COLO829 (cell line): ENCODE measurements at regions not wholly inside any gene's neighbourhood (a gene's known extent, or its start where the extent isn't known, plus 50 kb on each side); places are given as distances from the start of the nearest gene placed in this dataset.
A peak's percentile ranks its signal among the peaks of the same experiment; 100 is the strongest.

Experiments
- DNase-seq: peaks from one replicate; pipeline ENCODE4 v3.0.0; 2012; ENCODE audit warnings: low spot score

DNA sequence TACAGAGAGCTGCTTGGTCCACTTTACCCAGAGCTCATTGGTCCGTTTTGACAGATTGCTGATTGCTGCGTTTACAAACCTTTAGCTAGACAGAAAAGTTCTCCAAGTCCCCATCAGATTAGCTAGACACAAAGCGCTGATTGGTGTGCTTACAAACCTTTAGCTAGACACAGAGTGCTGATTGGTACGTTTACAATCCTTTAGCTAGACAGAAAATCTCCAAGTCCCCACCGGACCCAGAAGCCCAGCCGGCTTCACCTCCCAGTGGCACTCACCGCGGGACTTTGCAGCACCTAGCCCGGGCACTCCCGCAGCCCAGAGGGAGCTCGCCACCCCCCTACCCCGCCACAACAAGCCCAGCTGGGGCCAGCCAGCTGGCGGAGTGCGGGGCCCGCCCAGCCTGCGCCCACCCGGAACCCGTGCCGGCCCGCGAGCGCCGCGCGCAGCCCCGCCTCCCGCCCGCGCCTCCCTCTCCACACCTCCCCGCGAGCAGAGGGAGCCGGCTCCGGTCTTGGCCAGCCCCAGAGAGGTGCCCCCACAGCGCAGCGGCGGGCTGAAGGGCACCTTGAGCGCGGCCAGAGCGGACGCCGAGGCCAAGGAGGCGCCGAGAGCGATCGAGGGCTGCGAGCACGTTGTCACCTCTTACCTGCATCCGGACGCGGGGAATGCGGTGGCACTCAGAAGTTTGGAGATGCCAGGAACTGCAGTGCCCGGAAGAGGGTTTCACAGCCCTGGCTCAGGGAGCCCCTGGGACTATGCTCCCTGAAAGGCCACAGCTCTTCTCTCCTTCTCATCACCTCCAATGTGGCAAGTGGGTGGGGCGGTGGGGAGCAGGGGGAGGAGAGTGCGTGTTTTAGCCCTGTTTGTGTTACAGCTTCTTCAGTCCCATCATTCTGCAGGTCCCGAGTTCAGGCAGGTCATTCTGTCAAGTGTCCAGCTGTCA is 1504.5 kb downstream of the CDH11 start:
- DNase-seq = no peak

DNA sequence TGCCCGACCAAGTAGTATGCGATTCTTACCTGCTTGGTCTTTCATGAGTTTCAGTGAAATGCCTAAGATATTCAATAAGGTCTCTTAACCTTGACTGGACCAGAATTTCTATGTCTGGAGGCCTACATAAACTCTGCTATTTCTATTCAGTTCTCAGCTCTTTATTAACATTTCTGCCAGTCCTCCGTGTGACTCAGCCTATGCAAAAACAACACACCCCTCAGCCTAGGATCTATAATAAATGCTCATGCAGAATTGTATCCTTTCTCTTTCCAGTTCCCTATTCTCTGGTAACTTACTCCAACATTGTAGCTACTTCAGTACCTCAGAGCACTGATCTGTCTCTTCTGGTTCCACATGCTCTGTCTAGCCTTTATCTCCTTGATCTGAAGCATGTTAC is 1507.4 kb downstream of the CDH11 start:
- DNase-seq = no peak

DNA sequence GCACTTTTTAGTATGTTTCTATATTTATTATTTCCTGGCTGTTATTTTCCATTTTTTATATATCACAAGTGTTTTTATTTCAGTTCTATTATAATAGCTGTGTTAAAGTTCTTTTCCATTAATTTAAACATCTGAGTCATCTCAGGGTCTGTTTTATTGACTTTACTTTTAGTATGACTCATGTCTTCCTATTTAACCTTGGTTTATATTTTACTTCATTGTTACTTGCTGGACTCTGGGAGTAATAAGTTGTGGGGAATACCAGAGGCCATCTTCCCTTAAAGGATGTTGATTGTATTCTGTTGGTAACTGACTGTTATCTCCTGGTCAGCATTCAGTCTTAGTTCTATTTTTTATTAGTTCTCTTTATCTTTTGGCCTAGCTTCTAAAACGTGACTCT is 1508.2 kb downstream of the CDH11 start:
- DNase-seq = peak; percentile 3

DNA sequence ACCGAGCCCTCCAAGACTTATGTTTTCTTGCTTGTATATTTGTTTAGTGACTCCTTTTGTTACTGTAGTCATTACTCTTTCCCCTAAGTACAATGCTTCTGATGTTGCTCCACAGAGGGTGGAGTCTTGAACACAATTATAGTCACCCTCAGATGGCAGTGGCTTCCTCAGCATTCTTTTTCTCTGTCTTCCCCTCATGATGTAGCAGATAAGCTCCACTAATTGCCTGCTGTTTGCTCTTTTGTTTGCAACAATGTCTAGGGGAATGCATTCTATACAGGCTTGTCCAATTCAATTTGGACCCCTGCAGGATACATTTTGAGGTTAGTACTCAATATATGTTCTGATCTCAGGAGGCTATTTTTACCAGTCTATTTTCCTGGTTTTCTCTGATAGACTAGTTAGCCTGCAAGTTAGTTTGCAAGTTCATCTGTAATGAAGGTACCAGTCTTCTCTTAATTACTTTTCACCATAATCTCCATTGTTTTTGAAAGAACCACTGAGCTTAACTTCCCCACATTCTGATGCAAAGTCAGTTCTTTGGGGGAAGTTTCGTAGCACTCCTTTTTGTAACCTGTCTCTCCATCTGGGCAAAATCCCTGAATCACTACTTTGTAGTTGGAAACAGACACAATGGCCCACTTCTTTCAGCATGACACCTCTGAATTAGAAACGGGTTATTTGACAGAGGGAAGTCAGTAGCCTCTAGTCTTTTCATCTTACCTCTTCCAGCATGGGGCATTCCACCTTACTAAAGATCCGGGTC is 1509.2 kb downstream of the CDH11 start:
- DNase-seq = no peak

DNA sequence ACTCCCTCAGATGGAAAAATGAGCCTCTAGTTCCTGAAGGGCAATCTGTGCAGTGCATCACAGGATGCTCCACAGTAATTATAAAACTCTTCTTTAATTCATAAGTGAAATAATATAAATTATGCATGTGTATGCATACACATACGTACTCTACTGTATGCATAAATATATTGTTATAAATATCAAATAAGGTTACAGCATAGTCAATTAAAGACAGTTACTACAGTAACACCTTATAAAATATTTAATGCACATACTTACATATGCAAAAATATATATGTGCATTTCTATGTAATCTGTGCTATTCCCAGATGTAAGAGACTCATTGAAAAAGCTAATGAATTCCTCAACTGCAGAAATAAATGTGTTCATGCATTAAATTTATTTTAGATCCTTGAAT is 1515.1 kb downstream of the CDH11 start:
- no peak for DNase-seq

DNA sequence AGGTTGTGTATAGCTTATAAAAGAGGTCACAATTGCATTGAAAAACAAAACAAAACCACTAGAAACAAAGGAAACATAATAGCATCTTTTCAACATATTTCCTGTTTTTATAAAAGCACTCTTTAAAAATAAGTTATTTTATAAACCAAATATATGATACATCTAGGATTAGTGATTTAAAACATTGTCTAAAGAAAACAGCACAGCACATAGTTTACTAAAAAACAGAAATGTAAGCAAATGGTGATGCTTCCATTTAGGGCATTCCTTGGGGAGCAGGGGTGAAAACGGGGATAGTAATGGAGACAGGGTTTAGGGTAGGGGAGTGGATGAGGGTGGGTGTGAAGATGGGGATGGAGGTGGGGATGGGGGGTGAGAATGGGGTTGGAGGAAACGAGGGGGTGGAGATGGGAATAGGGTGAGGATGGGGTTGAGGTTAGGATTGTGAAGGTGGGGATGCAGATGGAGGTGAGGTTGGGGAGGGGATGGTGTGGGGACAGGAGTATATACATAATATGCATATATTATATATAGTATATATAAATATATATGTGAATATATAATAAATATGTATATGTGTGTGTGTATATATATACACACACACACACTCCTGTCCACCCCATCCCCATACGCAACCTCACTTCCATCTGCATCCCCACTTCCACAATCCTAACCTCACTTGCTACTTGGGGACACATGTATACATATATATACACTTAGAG is 1519.5 kb downstream of the CDH11 start:
- no peak for DNase-seq

DNA sequence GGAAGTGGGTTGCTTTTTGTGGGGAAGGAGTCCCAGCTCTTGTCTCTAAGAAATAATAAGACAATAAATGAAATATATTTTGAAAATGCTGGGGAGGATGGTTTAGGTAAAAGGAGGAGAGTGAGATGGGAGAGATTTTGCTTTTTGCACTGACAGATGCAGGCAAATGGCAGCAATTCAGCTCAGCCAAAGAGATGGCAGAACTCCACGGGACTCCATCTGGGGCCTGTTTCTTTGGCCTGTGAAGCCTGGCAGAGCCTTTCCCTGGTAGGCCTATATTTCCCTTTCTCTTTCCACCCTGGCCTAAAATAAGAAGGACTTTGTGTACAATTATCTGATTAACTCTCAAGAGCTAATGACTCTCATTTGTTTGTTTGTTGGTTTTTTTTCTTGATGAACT is 1525.1 kb downstream of the CDH11 start:
- no peak for DNase-seq

DNA sequence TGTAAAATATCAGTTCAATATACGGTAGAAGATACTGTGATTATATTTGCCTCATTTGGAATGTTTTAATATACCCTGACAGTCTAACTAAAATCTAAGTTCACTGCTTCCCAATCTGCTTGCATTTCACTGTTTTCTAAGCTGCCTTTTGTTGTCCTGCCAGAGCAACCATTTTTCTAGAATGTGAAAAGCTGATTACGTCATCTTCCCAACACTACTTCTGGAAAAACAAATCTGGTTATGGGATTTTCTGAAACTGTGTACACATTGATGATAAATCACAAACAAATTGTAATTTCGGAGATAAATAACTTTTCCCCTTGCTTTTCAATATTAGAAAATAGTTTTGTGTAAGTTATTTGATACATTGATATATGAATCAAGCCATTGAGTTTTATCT is 1529.0 kb downstream of the CDH11 start:
- no peak for DNase-seq

DNA sequence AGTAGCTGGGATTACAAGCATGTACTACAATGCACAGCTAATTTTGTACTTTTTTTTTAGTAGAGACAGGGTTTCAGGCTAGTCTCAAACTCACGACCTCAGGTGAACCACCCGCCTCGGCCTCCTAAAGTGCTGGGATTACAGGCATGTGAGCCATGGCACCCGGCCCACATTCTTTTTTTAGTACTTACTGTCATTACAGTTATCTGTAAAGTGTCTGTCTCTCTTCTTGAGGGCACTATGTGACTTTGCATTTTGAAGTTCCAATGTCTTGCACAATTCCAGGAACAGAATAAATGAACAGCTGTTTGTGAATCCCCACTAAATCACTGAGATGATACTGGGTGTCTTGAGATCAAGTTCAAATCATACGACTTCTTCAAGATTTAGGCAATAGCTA is 1540.3 kb downstream of the CDH11 start:
- no peak for DNase-seq

DNA sequence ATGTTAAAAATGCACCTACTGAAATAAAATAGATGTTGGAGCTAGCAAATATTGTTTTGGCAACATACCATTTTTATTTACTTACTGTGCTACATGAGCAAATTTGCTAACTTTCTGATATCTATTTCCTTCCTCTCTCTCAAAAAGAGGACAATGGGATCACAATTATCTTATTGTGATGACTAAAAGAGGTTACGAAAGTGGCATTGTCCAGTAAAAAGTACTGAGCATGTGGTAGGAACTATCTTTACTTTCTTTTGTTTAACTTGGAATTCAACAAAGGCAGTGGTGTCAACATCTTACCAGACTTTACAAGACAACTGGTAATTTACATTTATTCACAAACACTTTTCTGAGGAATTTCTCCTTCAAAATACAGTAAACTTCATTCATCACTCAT is 1542.6 kb upstream of the CDH8 start:
- no peak for DNase-seq

DNA sequence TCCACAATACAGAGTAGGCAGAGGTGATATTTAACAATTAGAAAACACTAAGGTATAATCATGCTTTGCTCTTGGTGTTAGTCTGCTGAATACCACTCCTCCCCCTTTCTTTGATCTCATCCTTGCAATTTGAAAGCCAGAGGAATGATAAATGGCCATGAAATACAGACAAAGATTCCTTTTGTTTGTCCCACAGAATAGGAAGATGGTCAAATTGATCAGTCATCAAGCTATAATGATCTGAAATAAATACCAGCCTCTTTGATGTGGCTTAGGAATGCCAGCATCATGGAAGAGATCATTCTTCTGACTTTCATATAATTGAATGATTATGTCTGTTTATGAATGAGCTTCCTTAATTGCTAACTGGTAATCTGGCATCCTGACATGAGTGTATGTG is 1541.7 kb upstream of the CDH8 start:
- peak; percentile 23 for DNase-seq

DNA sequence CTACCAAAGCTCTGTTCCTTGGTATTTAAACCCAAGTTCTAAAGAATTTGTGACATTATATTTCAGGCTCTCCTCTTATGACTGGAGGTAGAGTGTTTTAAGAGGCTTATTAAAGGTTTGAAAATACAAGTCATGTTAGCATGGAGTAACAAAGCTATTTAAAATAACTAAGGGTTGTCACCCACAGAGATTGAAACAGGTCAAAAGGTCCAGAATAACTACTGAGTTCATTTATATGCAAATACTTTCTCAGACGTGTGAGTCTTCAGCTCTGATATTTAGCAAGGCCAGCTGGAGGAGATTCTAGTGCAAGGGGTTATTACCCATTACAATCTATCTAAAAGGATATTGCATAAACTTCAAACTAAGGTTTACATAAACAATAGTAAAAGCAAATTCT is 1538.8 kb upstream of the CDH8 start:
- DNase-seq = no peak

DNA sequence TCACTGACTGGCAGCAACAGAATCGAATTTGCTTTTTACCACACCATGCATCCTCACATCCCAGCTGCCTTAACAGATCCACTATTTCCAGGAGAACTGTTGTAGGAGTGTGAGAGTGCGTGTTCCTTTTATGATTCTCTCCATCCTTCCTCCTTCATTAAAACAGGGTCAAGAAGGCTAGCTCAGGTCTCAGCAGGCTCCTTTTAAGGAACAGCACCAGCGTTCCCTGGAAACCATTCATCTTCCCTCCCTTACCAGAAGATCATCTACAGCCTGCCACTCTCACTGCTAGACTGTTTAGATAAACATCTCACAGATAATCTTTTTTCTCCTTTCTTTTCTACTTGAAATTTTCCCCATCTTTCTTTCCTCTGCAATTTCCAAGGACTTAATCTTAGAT is 1531.9 kb upstream of the CDH8 start:
- DNase-seq = no peak

DNA sequence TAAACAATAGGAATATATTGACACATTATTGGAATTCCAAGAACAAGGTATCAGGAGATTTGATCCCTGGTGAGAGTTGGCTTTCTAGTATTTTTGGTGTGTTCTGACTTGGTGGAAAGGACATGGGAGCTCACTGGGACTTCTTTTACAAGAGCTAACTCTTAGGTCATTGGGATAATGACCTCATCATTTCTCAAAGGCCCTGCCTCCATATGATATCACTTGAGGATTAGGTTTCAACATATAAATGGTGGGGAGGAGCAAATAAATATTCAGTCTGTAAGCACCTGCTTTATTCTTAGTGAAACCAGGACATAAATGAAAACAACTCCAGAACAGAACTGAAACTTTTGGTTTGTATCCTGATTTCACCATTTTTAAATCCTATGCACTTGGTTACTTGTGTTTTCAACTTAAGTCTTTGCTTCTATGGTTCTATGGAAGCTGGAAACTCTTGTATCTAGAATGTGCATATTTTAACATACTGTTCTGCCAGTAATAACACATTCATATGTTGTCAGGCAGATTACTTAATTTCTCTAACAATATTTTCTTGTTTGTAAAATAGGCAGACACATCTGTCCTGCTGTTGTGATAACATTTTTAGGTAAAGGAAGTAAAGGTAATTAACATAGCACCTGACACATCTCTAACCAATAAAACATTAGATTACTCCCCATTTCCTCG is 1527.7 kb upstream of the CDH8 start:
- no peak for DNase-seq

DNA sequence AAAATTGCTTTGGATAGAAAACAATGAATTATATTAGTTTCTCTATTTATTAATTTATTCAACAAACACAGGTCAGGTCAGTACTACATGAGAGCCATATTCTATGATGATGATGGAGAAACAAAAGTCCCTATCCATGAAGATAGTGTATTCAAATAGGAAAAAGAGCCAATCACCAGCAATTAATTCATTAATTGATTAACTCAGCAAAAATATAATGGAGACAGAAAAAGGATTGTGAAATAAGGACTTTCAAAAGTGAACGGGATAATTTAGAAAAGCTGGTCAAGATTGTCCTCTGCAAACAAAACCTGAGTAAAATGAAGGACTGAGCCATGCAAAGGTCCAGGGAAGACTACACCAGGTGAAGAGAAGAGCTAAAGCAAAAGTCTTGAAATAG is 1517.7 kb upstream of the CDH8 start:
- DNase-seq = no peak

DNA sequence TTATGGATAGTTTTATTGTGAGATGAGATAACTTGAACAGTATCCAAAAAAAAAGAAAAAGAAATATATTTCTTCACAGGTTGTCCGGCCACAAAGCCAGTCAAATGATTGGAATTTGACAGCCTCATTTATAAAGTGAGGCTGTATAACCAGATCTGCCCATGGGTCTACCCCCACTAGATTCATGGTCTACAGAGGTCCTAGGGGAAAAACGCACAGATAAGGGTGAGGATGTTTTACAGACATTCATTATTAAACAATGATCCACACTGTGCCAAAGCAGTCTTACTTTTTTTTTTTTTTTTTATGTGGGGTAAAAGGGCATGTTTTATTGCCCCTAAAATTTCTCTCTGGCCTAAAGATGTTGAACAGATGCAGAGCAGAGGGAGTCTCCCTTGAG is 1503.0 kb upstream of the CDH8 start:
- DNase-seq = no peak

DNA sequence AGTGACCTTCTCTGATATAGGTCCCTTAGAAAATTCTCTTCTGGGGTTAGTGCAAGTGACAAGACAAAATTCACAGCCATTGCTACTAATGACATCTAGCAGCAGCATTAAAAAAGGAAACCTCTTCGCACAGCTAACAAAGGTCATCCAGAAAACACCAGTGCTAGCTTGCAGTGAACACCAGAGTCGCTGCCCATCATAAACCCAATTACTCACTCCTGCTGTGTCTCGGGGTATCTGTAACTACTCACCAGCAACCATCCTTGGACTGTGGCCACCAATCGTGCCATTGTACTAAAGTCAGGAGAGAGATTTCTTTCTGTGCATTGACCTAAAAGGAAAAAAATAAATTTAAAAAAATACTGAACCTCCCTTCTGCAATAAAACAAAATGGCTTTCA is 1494.7 kb upstream of the CDH8 start:
- DNase-seq = no peak

DNA sequence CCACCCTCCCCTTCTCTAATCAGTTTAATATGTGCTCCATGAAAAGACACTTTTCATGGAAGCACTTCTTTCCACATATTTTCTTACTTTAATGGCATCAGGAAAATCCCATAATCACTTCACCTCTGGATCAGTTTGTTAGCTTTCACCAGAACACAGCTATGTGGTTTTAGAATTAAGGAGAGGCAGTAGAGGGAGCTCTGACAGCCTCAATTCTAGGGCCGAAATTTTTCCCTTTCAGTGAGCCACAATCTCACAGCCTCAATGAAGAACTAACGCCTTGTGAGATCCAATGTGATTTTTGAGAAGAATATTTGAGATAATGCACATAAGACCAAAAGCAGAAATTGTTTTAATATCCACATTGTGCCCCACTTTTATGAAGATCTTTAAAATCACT is 1494.0 kb upstream of the CDH8 start:
- DNase-seq = no peak

DNA sequence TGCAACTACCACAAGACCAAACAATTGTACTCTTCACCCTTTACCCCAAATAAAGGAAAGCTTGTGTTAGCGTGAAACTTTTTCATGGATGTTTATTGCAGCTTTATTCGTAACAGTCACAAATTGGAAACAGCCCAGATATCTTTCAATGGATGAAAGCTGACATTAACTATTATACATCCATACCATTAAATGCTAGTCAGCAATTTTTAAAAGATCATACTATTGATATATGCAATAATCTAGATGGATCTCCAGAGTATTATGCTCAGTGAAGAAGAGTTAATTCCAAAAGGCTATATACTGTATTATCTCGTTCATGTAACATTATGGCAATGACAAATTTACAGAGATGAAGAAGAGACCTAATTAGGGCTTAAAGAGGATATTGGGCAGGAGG is 1491.2 kb upstream of the CDH8 start:
- DNase-seq = no peak

DNA sequence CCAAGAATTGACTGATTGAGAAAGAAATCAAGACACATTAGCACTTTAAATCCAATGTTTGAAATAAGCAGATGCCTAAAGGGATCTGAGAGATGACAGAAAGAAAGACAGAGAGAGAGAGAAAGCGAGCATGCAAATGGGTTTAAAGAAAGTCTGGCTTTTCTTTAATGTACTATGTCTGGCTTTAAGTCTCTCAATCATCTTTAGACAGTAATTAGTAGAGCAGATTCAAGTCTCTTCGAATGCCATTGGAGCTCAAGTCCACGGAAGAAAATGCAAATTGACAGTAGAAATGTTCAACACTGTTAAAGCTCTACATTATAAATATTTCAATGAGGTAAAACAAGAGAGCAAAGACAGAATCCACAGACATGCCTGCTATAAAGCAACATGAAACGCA is 1480.2 kb upstream of the CDH8 start:
- DNase-seq = no peak

DNA sequence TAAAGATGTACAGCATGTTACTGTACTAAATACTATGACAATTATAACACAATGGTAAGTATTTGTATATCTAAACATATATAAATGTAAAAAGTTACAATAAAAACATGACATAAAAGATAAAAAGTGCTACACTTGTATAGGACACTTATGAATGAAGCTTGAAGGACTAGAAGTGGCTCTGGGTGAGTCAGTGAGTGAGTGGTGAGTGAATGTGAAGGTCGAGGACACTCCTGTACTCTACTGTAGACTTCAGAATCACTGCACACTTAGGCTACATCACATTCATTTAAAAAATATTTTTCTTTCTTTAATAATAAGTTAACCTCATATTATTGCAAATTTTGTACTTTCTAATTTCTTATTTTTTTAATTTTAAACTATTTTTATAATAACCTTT is 1476.7 kb upstream of the CDH8 start:
- no peak for DNase-seq

DNA sequence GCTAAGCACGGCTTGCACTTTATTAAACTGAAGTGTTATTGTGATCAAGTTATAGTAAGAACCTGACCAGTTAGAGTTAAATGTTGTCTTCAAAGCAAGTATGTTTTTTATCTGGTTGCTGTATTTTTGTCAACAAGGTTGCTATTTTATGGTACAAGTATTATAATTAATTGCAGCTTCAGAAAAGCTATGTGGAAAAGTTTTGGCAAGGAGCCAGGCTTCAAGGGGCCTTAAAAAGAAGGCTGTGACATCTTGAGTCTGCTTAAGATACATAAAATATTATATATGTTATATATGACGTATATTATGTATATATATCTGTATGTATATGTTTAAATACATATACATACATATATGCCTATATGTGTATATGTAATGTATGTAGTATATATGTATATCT is 1461.2 kb upstream of the CDH8 start:
- DNase-seq = no peak
